ENCODE measurements at regions not wholly inside any gene's neighbourhood (a gene's known extent, or its start where the extent isn't known, plus 50 kb on each side); places are given as distances from the start of the nearest gene placed in this dataset.
"Not testable (repeated sequence)": the region's sequence is repeated elsewhere in the genome, so short reads cannot be mapped to it uniquely, and the experiment has no call there.

GRCh38 chr4:23956601-23957364 is 66.9 kb upstream of the PPARGC1A start:
- DNase-seq (ENCODE audit: low spot score) = no peak

- DNase-seq (ENCODE audit: low spot score) = no peak
These were observed 62.4 kb upstream of the PPARGC1A start for GRCh38 chr4:23952258-23952657.

- no peak for DNase-seq (ENCODE audit: low spot score)
These were observed 58.0 kb upstream of the PPARGC1A start for GRCh38 chr4:23947826-23948225.

DNA sequence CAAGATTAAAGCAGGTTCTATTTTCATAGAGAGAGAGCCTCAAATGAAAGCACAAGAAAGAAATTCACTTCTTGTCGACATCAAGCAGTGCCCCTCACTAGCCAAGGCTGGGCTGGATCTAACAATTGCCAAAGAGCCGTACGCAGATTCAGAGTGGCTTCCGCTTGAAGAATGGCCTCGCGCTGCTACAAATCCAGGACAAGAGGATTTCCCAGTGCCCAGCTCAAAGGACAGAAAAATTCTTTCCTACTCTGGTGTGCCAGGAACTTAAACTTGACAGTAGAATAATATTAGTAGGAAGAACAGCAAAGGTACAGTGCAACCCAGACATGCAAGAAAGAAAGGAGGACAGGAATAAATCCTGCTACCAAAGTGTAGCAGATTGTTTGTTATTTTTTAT is 56.5 kb upstream of the PPARGC1A start:
- DNase-seq (ENCODE audit: low spot score) = no peak

GRCh38 chr4:23945451-23946017 is 55.7 kb upstream of the PPARGC1A start:
- DNase-seq (ENCODE audit: low spot score) = no peak

DNA sequence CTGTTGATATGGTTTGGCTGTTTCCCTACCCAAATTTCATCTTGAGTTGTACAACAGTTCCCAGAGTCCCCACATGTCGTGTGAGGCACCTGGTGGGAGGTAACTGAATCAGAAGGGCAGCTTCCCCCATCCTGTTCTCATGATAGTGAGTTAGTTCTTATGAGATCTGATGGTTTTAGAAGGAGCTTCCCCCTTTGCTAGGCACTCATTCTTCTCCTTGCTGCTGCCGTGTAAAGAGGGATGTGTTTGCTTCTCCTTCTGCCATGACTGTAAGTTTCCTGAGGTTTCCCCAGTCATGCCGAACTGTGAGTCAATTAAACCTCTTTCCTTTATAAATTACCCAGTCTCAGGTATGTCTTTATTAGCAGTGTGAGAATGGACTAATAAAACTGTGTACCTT is 54.7 kb upstream of the PPARGC1A start:
- not testable (repeated sequence) for DNase-seq (ENCODE audit: low spot score)

GRCh38 chr4:23943478-23943877 is 53.6 kb upstream of the PPARGC1A start:
- no peak for DNase-seq (ENCODE audit: low spot score)

DNA sequence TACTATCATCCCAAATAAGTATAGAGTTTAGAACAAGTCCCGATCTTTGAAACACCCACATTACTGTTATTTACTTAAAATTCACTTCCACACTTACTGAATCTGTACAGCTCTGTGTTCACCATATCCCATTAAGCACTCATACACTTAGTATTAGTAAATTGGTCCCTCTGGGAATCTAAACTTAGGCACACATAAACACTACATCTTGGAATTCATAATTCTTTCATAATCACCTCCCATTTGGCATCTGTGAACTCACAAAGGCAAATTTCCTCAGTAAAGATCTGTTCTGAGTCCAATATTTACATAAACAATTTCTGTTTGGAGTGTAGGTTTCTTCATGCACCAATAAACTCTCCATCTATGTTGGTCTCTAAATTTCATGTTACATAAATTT is 52.6 kb upstream of the PPARGC1A start:
- DNase-seq (ENCODE audit: low spot score) = no peak

Data from CD4-positive, alpha-beta T cell treated with Interleukin-6 at 100 ng/mL for 8 hours (primary cell).